H9 (cell line): ENCODE measurements at regions not wholly inside any gene's neighbourhood (a gene's known extent, or its start where the extent isn't known, plus 50 kb on each side); places are given as distances from the start of the nearest gene placed in this dataset.
"Not testable (repeated sequence)": the region's sequence is repeated elsewhere in the genome, so short reads cannot be mapped to it uniquely, and the experiment has no call there.

Experiments
- DNase-seq: peaks from one replicate; pipeline ENCODE4 v3.0.0-alpha.2; 2017
- H2AFZ ChIP-seq: one replicate; pipeline ENCODE4 v1.6.1; 2013; ENCODE audit warnings: mild to moderate bottlenecking, low read length, control low read depth, moderate library complexity
- H2AK5ac ChIP-seq: 2 replicates; pipeline ENCODE4 v1.6.1; 2013; ENCODE audit warnings: low read length, control low read depth, mixed read lengths; ENCODE audit not compliant: insufficient read length
- H2BK120ac ChIP-seq: one replicate; pipeline ENCODE4 v1.6.1; 2013; ENCODE audit warnings: low read depth, mild to moderate bottlenecking, low read length, control low read depth, inconsistent platforms; ENCODE audit not compliant: poor library complexity, severe bottlenecking
- H2BK12ac ChIP-seq: 2 replicates; pipeline ENCODE4 v1.6.1; 2013; ENCODE audit warnings: low read length, control low read depth, mixed read lengths, low read depth; ENCODE audit not compliant: insufficient read length
- H2BK15ac ChIP-seq: 2 replicates; pipeline ENCODE4 v1.6.1; 2013; ENCODE audit warnings: low read depth, low read length, control low read depth
- H2BK20ac ChIP-seq: one replicate; pipeline ENCODE4 v1.6.1; 2013; ENCODE audit warnings: low read depth, mild to moderate bottlenecking, low read length, control low read depth, inconsistent platforms; ENCODE audit not compliant: poor library complexity, severe bottlenecking
- H2BK5ac ChIP-seq: 2 replicates; pipeline ENCODE4 v1.6.1; 2013; ENCODE audit warnings: low read length, control low read depth, mixed read lengths; ENCODE audit not compliant: insufficient read length
- H3K14ac ChIP-seq: 2 replicates; pipeline ENCODE4 v1.6.1; 2013; ENCODE audit warnings: low read length, control low read depth; ENCODE audit not compliant: insufficient read depth
- H3K18ac ChIP-seq: 2 replicates; pipeline ENCODE4 v1.6.1; 2013; ENCODE audit warnings: low read depth, mild to moderate bottlenecking, mixed read lengths, low read length, control low read depth; ENCODE audit not compliant: insufficient read length
- H3K23ac ChIP-seq: 2 replicates; pipeline ENCODE4 v1.6.1; 2013; ENCODE audit warnings: low read length, control low read depth, mixed read lengths, low read depth; ENCODE audit not compliant: insufficient read length
- H3K23me2 ChIP-seq: 2 replicates; pipeline ENCODE4 v1.6.1; 2013; ENCODE audit warnings: low read depth, mild to moderate bottlenecking, mixed read lengths, low read length, control low read depth; ENCODE audit not compliant: insufficient read length, poor library complexity, severe bottlenecking
- H3K27ac ChIP-seq: 2 replicates; pipeline ENCODE4 v1.5.1; 2013; ENCODE audit warnings: low read length, control low read depth, mixed read lengths, low read depth; ENCODE audit not compliant: insufficient read length
- H3K27me3 ChIP-seq: 2 replicates; pipeline ENCODE4 v1.6.1; 2013; ENCODE audit warnings: low read length, control low read depth, inconsistent platforms; ENCODE audit not compliant: insufficient read depth
- H3K4ac ChIP-seq: 2 replicates; pipeline ENCODE4 v1.6.1; 2013; ENCODE audit warnings: low read depth, mild to moderate bottlenecking, control low read depth, inconsistent platforms, low read length, moderate library complexity
- H3K4me1 ChIP-seq: 2 replicates; pipeline ENCODE4 v1.6.1; 2013; ENCODE audit warnings: low read length, control low read depth, inconsistent platforms; ENCODE audit not compliant: insufficient read depth
- H3K4me2 ChIP-seq: 2 replicates; pipeline ENCODE4 v1.6.1; 2013; ENCODE audit warnings: low read length, control low read depth, mixed read lengths; ENCODE audit not compliant: insufficient read length, insufficient read depth
- H3K56ac ChIP-seq: 2 replicates; pipeline ENCODE4 v1.6.1; 2013; ENCODE audit warnings: low read depth, mild to moderate bottlenecking, mixed read lengths, low read length, control low read depth; ENCODE audit not compliant: insufficient read length
- H3K79me1 ChIP-seq: 2 replicates; pipeline ENCODE4 v1.6.1; 2013; ENCODE audit warnings: low read depth, mild to moderate bottlenecking, moderate library complexity, low read length, control low read depth, inconsistent platforms; ENCODE audit not compliant: insufficient read depth, poor library complexity, severe bottlenecking
- H3K79me2 ChIP-seq: 2 replicates; pipeline ENCODE4 v1.6.1; 2013; ENCODE audit warnings: low read length, control low read depth, inconsistent platforms; ENCODE audit not compliant: insufficient read depth
- H3K9ac ChIP-seq: 2 replicates; pipeline ENCODE4 v1.6.1; 2013; ENCODE audit warnings: low read length, control low read depth, mixed read lengths; ENCODE audit not compliant: insufficient read length; ENCODE audit errors: extremely low read depth
- H3K9me3 ChIP-seq: one replicate; pipeline ENCODE4 v1.6.1; 2013; ENCODE audit warnings: low read depth, low read length, inconsistent platforms; ENCODE audit not compliant: control insufficient read depth
- H3T11ph ChIP-seq: one replicate; pipeline ENCODE4 v1.6.1; 2013; ENCODE audit warnings: mild to moderate bottlenecking, low read length, control low read depth, inconsistent platforms
- H4K20me1 ChIP-seq: one replicate; pipeline ENCODE4 v1.6.1; 2013; ENCODE audit not compliant: control insufficient read depth, insufficient read length, insufficient read depth
- H4K5ac ChIP-seq: 2 replicates; pipeline ENCODE4 v1.6.1; 2013; ENCODE audit warnings: low read depth, mild to moderate bottlenecking, mixed read lengths, low read length, control low read depth; ENCODE audit not compliant: insufficient read length
- H4K8ac ChIP-seq: replicated peaks from 2 replicates; pipeline ENCODE4 v1.6.1; 2013; ENCODE audit warnings: low read length, control low read depth, mixed read lengths, low read depth; ENCODE audit not compliant: insufficient read length
- H4K91ac ChIP-seq: 2 replicates; pipeline ENCODE4 v1.6.1; 2013; ENCODE audit warnings: low read depth, mild to moderate bottlenecking, moderate library complexity, mixed read lengths, low read length, control low read depth; ENCODE audit not compliant: insufficient read length
- H3K27ac Mint-ChIP-seq, 3 experiments: 2 replicates in 2 of 3; 3 replicates in 1 of 3; pipeline ENCODE4 v1.8.0; 2020 to 2021; ENCODE audit warnings: mixed read lengths in 3 of 3, mild to moderate bottlenecking in 1 of 3, moderate library complexity in 1 of 3
- H3K27me3 Mint-ChIP-seq: 2 replicates; pipeline ENCODE4 v1.8.0; 2021; ENCODE audit warnings: low read depth, mild to moderate bottlenecking, moderate library complexity, mixed read lengths
- H3K36me3 Mint-ChIP-seq, 3 experiments: 2 replicates in 2 of 3; 3 replicates in 1 of 3; pipeline ENCODE4 v1.8.0; 2020 to 2021; ENCODE audit warnings: low read depth in 3 of 3, mixed read lengths in 3 of 3; ENCODE audit not compliant: insufficient read depth in 1 of 3
- H3K4me1 Mint-ChIP-seq, 2 experiments: 2 replicates each; pipeline ENCODE4 v1.8.0; 2020; ENCODE audit warnings: mixed read lengths in 2 of 2
- H3K4me3 Mint-ChIP-seq, 2 experiments: 2 replicates in 1 of 2; 3 replicates in 1 of 2; pipeline ENCODE4 v1.8.0; 2020 to 2021; ENCODE audit warnings: mild to moderate bottlenecking in 2 of 2, mixed read lengths in 2 of 2, moderate library complexity in 1 of 2
- H3K9me3 Mint-ChIP-seq, 2 experiments: 2 replicates in 1 of 2; 3 replicates in 1 of 2; pipeline ENCODE4 v1.8.0; 2020; ENCODE audit warnings: mild to moderate bottlenecking in 2 of 2, mixed read lengths in 2 of 2, moderate library complexity in 1 of 2
- WGBS: extraction: QIAGEN DNeasy Blood & Tissue Kit; methylation state at CpG from one replicate; pipeline ENCODE4 v1.1.7; 2013; ENCODE audit warnings: missing lambda C conversion rate, low lambda C conversion rate, mixed read lengths; ENCODE audit not compliant: insufficient read length; ENCODE audit errors: extremely low coverage; 5-methylcytosine and 5-hydroxymethylcytosine counted together

DNA sequence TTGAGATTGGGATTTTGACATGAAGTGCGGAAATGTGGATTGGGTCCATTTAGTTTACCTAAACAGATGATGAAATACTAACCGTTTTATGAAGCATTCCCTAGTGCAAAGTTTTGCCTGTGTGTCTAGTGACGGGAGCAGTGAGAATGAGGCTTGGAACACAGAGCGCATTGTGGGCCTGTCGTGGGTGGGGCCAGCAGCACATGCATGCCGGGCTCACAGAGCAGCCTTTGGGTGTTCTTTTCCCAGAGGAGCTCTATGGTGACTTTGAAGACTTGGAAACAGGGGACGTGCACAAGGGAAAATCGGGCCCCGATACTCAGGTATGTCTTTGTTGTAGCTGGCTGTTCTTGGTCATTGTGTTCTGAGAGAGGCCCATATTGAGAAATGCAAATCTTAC, 388.1 kb downstream of the GOLGA6L6 start:
- not testable (repeated sequence) for H3K27ac ChIP-seq, H2BK20ac ChIP-seq, H3K23ac ChIP-seq, H3K36me3 Mint-ChIP-seq, H3K9ac ChIP-seq, H3K4me1 ChIP-seq, H4K5ac ChIP-seq, H3K14ac ChIP-seq, H2AK5ac ChIP-seq, H3K9me3 ChIP-seq, H3K4me1 Mint-ChIP-seq, H4K20me1 ChIP-seq, H2BK12ac ChIP-seq, H3K4me3 Mint-ChIP-seq, H2BK15ac ChIP-seq, H2BK120ac ChIP-seq, H3K4ac ChIP-seq, H4K91ac ChIP-seq, H3K27me3 Mint-ChIP-seq, H3K4me2 ChIP-seq, H3K79me1 ChIP-seq, H3K27ac Mint-ChIP-seq, H3K56ac ChIP-seq, H3K9me3 Mint-ChIP-seq, H2AFZ ChIP-seq, H3K27me3 ChIP-seq, H4K8ac ChIP-seq, H3T11ph ChIP-seq, H3K18ac ChIP-seq, H3K79me2 ChIP-seq, H2BK5ac ChIP-seq, H3K23me2 ChIP-seq, DNase-seq
- WGBS = no CpG with 5 or more reads among the region's 9 CpGs

DNA sequence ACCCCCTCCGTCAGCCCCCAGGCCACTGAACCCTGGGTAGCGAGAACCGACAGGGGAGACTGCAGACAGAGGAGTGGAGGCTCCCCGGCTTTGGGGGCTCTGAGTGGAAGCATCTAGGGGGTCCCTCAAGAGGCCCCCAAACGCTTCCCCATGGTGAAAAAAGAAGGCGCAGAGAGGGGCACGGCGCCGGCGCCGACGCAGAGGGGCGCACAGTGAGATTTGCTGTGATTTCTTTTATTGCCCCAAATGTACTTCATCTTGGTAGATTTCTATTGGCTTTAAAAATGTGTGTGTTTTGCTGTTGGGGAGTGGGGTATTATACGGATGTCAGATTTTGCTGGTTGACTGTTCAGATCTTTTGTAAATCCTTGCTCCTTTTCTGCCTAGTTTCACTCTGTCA, 392.9 kb downstream of the GOLGA6L6 start:
- not testable (repeated sequence) for H3K23ac ChIP-seq, H3K27ac ChIP-seq, H3K36me3 Mint-ChIP-seq, H4K5ac ChIP-seq, H2BK20ac ChIP-seq, H3K18ac ChIP-seq, H2BK15ac ChIP-seq, H3K9ac ChIP-seq, H3K27ac Mint-ChIP-seq, H3K14ac ChIP-seq, H3K79me1 ChIP-seq, H3K56ac ChIP-seq, H3K27me3 Mint-ChIP-seq, H2BK5ac ChIP-seq, H3K4me2 ChIP-seq, H3K27me3 ChIP-seq, DNase-seq, H3K23me2 ChIP-seq, H4K91ac ChIP-seq, H3K79me2 ChIP-seq, H3K9me3 Mint-ChIP-seq, H3T11ph ChIP-seq, H2BK120ac ChIP-seq, H3K4ac ChIP-seq, H3K9me3 ChIP-seq, H4K8ac ChIP-seq, H2AK5ac ChIP-seq, H2BK12ac ChIP-seq, H3K4me1 Mint-ChIP-seq, H4K20me1 ChIP-seq, H2AFZ ChIP-seq, H3K4me3 Mint-ChIP-seq, H3K4me1 ChIP-seq
- WGBS = no CpG with 5 or more reads among the region's 14 CpGs

DNA sequence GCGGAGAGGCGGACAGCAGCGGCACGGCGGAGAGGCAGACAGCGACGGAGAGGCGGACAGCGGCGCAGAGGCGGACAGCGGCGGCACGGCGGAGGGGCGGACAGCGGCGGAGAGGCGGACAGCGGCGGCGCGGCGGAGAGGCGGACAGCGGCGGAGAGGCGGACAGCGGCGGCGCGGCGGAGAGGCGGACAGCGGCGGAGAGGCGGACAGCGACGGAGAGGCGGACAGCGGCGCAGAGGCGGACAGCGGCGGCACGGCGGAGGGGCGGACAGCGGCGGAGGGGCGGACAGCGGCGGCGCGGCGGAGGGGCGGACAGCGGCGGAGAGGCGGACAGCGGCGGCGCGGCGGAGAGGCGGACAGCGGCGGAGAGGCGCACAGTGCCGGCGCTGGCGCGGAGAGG, 393.6 kb downstream of the GOLGA6L6 start:
- not testable (repeated sequence) for H3K79me2 ChIP-seq, H3K23me2 ChIP-seq, H2BK20ac ChIP-seq, H4K20me1 ChIP-seq, H3T11ph ChIP-seq, H4K8ac ChIP-seq, H2BK15ac ChIP-seq, H4K5ac ChIP-seq, H3K18ac ChIP-seq, H2AK5ac ChIP-seq, H3K9me3 Mint-ChIP-seq, H3K4ac ChIP-seq, H3K14ac ChIP-seq, DNase-seq, H3K27ac Mint-ChIP-seq, H3K36me3 Mint-ChIP-seq, H3K56ac ChIP-seq, H2BK5ac ChIP-seq, H3K27me3 ChIP-seq, H3K23ac ChIP-seq, H2AFZ ChIP-seq, H3K27me3 Mint-ChIP-seq, H3K4me3 Mint-ChIP-seq, H3K27ac ChIP-seq, H2BK12ac ChIP-seq, H3K4me2 ChIP-seq, H3K79me1 ChIP-seq, H4K91ac ChIP-seq, H2BK120ac ChIP-seq, H3K4me1 ChIP-seq, H3K9me3 ChIP-seq, H3K4me1 Mint-ChIP-seq, H3K9ac ChIP-seq
- no CpG with 5 or more reads among the region's 73 CpGs for WGBS
